ENCODE measurements at regions not wholly inside any gene's neighbourhood (a gene's known extent, or its start where the extent isn't known, plus 50 kb on each side); places are given as distances from the start of the nearest gene placed in this dataset.

DNA sequence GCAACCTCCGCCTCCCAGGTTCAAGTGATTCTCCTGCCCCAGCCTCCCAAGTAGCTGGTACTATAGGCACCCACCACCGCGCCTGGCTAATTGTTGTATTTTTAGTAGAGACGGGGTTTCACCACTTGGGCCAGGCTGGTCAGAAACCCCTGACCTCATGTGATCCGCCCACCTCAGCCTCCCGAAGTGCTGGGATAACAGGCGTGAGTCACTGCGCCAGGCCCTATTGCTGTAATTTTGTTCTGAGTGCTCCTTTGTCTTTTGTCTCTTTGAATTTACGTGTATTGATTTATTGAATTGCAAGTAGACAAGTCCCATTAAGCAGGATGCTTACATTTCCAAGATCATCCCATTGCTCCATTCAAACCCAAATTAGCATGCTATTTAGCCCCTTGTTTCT lies 186.7 kb downstream of the MSX2 start:
- TF ChIP-seq, protein P1, sequence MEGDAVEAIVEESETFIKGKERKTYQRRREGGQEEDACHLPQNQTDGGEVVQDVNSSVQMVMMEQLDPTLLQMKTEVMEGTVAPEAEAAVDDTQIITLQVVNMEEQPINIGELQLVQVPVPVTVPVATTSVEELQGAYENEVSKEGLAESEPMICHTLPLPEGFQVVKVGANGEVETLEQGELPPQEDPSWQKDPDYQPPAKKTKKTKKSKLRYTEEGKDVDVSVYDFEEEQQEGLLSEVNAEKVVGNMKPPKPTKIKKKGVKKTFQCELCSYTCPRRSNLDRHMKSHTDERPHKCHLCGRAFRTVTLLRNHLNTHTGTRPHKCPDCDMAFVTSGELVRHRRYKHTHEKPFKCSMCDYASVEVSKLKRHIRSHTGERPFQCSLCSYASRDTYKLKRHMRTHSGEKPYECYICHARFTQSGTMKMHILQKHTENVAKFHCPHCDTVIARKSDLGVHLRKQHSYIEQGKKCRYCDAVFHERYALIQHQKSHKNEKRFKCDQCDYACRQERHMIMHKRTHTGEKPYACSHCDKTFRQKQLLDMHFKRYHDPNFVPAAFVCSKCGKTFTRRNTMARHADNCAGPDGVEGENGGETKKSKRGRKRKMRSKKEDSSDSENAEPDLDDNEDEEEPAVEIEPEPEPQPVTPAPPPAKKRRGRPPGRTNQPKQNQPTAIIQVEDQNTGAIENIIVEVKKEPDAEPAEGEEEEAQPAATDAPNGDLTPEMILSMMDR (IDR thresholded peaks at IDR 0.05; ENCODE audit: low read length), result no peak
- TF ChIP-seq EZH2 (IDR thresholded peaks at IDR 0.05; ENCODE audit: borderline replicate concordance, low read length), result no peak

All from OCI-LY1 (cell line).